GM23248 (cell line): ENCODE measurements at regions not wholly inside any gene's neighbourhood (a gene's known extent, or its start where the extent isn't known, plus 50 kb on each side); places are given as distances from the start of the nearest gene placed in this dataset.

ENCODE experiments used
- EZH2 ChIP-seq: fragments of 200-600 bp; sonication (generic); IDR thresholded peaks from 2 replicates; pipeline ENCODE4 v1.6.1; 2018; ENCODE audit warnings: antibody characterized with exemption, mild to moderate bottlenecking; ENCODE audit not compliant: insufficient read depth, poor library complexity, severe bottlenecking
- EZH2phosphoT487 ChIP-seq: fragments of 200-600 bp; sonication (generic); IDR thresholded peaks from 2 replicates; pipeline ENCODE4 v1.6.1; 2018; ENCODE audit warnings: antibody characterized with exemption, moderate library complexity, mild to moderate bottlenecking, low read depth; ENCODE audit not compliant: insufficient read depth

DNA sequence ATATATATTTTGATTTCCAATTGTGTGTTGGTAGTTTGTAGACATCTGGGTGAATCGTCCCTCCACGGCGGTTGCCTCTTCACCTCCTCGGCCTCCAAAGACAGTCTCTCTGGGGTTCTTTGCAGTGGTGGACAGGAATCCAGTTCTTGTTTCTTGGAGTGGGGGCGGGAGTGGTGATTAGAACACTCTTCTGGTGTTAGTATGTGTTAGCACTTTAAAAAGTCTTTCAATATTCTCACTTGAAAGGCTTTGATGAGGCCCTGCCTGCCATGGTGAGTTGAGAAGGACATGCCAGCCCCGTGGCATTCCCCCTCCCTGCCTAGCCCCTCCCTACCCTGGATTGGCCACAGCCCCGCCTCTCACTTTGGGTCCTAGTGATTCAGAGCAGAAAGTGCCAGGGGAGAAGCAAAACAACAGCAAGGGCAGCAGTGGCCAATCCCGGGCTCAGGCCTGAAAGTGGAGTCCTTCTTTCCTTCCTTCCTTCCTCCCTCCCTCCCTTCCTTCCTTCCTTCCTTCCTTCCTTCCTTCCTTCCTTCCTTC is 316.8 kb upstream of the HS6ST1 start:
- TF ChIP-seq EZH2 (no peak), EZH2phosphoT487 (no peak)
